ENCODE measurements at regions not wholly inside any gene's neighbourhood (a gene's known extent, or its start where the extent isn't known, plus 50 kb on each side); places are given as distances from the start of the nearest gene placed in this dataset.

DNA sequence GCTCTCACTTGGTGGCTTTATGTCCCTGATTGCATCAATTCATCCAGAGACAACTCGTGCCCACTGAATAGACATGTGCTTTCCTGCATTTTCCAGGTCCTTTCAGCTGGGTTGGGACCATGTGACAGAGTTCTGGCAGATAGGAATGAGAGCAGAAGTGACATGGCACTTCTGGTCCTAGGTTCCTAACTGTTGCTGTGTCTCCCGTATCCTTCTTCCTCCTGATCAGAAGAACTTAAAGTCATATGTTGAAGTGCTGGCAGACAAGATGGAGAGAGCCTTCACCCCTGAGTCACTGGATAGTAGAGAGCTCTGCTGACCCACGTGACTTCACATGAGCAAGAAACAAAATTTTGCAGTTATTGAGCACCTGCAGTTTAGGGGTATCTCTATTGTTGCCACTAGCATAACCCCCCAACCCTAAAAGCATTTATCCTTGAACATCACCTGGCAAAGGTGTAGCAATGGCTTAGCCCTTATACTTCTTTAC, 80.0 kb downstream of the NREP start:
- Histone ChIP-seq H3K27ac (no peak overlapping the region), H3K4me1 (peaks cover 17% of the 10 kb centered on the region), H3K4me3 (no peak overlapping the region), H3K36me3 (no peaks in the 10 kb centered on the region), H3K9me3 (no peaks in the 10 kb centered on the region), H3K27me3 (ENCODE audit: low read depth) (no peaks in the 10 kb centered on the region)
- ATAC-seq (no peak), DNase-seq (no peak)
- intact Hi-C loops (cut with DNase I) = no loop called here
- TF ChIP-seq, protein P1, sequence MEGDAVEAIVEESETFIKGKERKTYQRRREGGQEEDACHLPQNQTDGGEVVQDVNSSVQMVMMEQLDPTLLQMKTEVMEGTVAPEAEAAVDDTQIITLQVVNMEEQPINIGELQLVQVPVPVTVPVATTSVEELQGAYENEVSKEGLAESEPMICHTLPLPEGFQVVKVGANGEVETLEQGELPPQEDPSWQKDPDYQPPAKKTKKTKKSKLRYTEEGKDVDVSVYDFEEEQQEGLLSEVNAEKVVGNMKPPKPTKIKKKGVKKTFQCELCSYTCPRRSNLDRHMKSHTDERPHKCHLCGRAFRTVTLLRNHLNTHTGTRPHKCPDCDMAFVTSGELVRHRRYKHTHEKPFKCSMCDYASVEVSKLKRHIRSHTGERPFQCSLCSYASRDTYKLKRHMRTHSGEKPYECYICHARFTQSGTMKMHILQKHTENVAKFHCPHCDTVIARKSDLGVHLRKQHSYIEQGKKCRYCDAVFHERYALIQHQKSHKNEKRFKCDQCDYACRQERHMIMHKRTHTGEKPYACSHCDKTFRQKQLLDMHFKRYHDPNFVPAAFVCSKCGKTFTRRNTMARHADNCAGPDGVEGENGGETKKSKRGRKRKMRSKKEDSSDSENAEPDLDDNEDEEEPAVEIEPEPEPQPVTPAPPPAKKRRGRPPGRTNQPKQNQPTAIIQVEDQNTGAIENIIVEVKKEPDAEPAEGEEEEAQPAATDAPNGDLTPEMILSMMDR (IDR thresholded peaks at IDR 0.05) = no peak

DNA sequence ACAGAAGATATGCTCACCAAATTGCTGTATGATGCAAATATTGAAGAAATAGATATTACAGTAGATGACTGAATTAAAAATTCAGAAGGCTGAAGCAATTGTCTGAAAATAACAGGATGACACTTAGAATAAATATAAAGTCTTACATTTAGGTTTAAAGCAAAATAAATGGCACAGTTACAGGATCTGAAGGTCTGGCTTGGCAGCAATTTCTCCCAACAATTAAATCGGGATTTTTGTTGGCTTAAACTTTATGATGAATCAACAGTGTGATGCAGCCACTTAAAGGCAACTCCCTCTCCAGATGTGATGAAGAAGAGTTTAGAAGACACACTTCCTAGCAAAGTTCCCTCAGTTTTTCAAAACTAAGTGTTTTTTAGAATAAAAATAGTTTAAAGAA, 80.5 kb downstream of the NREP start:
- DNase-seq (no peak), ATAC-seq (no peak)
- Histone ChIP-seq H3K36me3 (no peaks in the 10 kb centered on the region), H3K4me1 (peaks cover 13% of the 10 kb centered on the region), H3K27ac (no peak overlapping the region), H3K27me3 (ENCODE audit: low read depth) (no peaks in the 10 kb centered on the region), H3K9me3 (no peaks in the 10 kb centered on the region), H3K4me3 (no peak overlapping the region)
- TF ChIP-seq, protein P1 (IDR thresholded peaks at IDR 0.05) = no peak
- intact Hi-C loops (cut with DNase I) = no loop called here

DNA sequence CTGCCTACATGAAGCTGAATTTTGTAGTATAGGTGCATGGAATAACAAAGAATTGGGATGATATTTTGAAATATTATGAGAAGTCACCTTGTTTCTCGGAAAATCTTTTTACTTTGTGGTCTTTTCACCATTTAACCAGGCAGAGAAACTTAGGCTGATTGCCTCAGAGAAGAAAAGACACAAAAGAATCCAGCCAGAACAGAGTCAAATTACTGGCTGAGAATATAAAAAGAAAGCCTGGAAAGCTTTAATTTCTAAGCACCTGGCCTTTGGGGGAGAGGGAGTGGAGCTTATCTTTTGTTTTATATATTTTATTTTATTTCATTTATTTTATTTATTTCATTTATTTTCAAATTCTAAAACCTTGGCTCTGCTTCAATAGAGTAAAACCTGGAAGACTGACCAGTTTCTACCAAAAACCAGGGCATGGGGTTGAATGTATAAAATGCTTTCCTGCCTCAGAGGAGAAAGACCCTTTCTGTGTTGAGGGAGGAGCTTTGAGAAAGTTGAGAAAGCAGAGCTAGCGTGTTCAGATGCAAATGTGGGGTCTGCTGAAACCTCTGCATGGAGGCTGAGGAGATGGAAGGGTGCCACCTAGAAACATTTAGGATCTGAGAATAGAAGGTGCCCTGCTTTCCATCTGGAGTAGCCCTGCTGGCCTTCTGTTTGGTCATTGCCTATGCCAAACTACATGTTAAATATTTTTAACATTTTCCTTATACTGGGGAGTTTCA, 81.6 kb downstream of the NREP start:
- intact Hi-C loops (cut with DNase I) = no loop called here
- H3K27ac ChIP-seq = no peak overlapping the region
- H3K9me3 ChIP-seq = no peaks in the 10 kb centered on the region
- no peak overlapping the region for H3K4me3 ChIP-seq
- TF ChIP-seq, protein P1 (IDR thresholded peaks at IDR 0.05) = no peak
- no peak for ATAC-seq
- H3K27me3 ChIP-seq (ENCODE audit: low read depth) = no peaks in the 10 kb centered on the region
- no peak for DNase-seq
- H3K4me1 ChIP-seq = peaks cover 2% of the 10 kb centered on the region
- no peaks in the 10 kb centered on the region for H3K36me3 ChIP-seq

DNA sequence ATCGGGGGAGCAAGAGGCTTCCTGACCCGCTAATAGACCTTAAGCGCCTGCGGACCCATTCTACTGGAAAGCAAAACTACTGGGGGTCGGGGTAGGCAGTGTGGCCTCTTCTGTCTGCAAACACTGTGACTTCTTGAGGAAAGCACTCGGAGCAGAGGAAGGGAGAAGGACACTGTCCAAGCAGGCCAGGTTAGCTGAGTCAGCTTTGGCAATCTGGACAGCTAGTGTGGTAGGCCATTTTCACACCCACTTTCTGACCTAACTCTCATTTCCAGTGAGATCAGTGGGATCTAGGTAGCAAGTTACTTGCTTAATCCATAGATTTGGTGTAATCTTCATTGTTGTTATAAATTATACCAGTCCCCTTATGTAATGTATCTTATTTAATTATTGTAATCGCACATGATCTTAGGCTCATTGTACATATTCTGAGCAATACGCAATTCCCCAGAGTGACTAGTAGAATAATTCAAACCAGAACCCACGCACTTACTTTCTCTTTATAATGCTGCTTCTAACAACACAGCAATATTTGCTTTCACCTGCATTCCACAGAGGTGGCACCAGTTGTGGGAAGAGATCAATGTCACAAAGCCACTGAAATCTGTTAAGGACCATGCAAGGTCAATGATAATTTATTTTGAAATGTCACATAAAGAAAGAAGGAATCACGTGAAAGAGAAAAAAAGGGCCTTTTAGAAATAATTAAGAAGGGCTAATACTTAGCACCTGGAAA, 82.9 kb downstream of the NREP start:
- ATAC-seq = no peak
- Histone ChIP-seq H3K4me3 (no peak overlapping the region), H3K4me1 (no peaks in the 10 kb centered on the region), H3K36me3 (no peaks in the 10 kb centered on the region), H3K27me3 (ENCODE audit: low read depth) (no peaks in the 10 kb centered on the region), H3K27ac (no peak overlapping the region), H3K9me3 (no peaks in the 10 kb centered on the region)
- intact Hi-C loops (cut with DNase I) = no loop called here
- TF ChIP-seq, protein P1 (IDR thresholded peaks at IDR 0.05) = no peak
- no peak for DNase-seq

DNA sequence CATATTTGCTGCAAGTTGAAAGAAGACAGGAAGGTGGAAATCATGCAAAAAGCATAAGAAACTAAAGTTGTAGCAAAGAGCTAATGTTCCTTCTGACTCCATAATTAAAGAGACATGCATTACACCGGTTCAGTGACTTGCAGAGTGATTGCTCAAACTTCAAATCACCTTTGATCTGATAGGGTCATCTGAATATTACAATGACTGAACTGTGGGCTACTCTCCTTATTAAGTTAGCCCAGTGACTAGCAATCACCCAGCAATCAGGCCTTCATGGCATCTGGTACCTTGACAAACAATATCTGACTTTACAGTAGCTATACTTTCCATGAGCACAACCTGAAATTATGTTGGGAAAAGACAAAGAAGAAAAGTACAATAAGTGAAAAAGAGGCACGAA, 84.9 kb downstream of the NREP start:
- intact Hi-C loops (cut with DNase I) = no loop called here
- H3K4me1 ChIP-seq = no peaks in the 10 kb centered on the region
- ATAC-seq (no peak), DNase-seq (no peak)
- H3K27ac ChIP-seq = no peak overlapping the region
- no peaks in the 10 kb centered on the region for H3K36me3 ChIP-seq
- H3K9me3 ChIP-seq = no peaks in the 10 kb centered on the region
- H3K4me3 ChIP-seq = no peak overlapping the region
- TF ChIP-seq, protein P1 (IDR thresholded peaks at IDR 0.05) = no peak
- H3K27me3 ChIP-seq (ENCODE audit: low read depth) = no peaks in the 10 kb centered on the region

All from lower lobe of right lung (tissue), 2 donors.